ENCODE measurements at regions not wholly inside any gene's neighbourhood (a gene's known extent, or its start where the extent isn't known, plus 50 kb on each side); places are given as distances from the start of the nearest gene placed in this dataset.

GRCh38 chr2:65917986-65918385, 485.6 kb upstream of the SPRED2 start:
- TF ChIP-seq CTCF (IDR thresholded peaks at IDR 0.05; ENCODE audit: insufficient read depth, low read length, poor library complexity, severe bottlenecking) (no peak), EZH2phosphoT487 (conservative IDR thresholded peaks at IDR 0.05; ENCODE audit: low read length) (no peak)
